Neural progenitor cell (in vitro differentiated cells): ENCODE measurements at regions not wholly inside any gene's neighbourhood (a gene's known extent, or its start where the extent isn't known, plus 50 kb on each side); places are given as distances from the start of the nearest gene placed in this dataset.

ENCODE experiments used
- CTCF ChIP-seq: fragments of 200-600 bp; sonication (generic); IDR thresholded peaks from 2 replicates; pipeline ENCODE4 v1.5.1; 2017; ENCODE audit warnings: antibody characterized with exemption, mild to moderate bottlenecking
- EZH2 ChIP-seq: fragments of 200-600 bp; sonication (generic); IDR thresholded peaks from 2 replicates; pipeline ENCODE4 v1.6.1; 2017; ENCODE audit warnings: antibody characterized with exemption, mild to moderate bottlenecking, moderate library complexity
- EZH2phosphoT487 ChIP-seq: fragments of 200-600 bp; sonication (generic); IDR thresholded peaks from 2 replicates; pipeline ENCODE4 v1.6.1; 2017; ENCODE audit warnings: antibody characterized with exemption

GRCh38 chr12:58029260-58029659 lies 87.9 kb downstream of the ATP23 start:
- TF ChIP-seq CTCF (no peak), EZH2phosphoT487 (no peak), EZH2 (no peak)
